GM18505 (cell line): ENCODE measurements at regions not wholly inside any gene's neighbourhood (a gene's known extent, or its start where the extent isn't known, plus 50 kb on each side); places are given as distances from the start of the nearest gene placed in this dataset.

ENCODE experiments used
- ATAC-seq: cut with Tn5 transposase; IDR thresholded peaks from one replicate; pipeline ENCODE4 v1.9.1; 2021; ENCODE audit not compliant: unreplicated experiment
- POLR2A ChIP-seq: IDR thresholded peaks from 4 replicates; pipeline ENCODE4 v1.6.1; 2011; ENCODE audit warnings: borderline replicate concordance; ENCODE audit not compliant: insufficient read depth, insufficient read length; ENCODE audit errors: extremely low read depth

DNA sequence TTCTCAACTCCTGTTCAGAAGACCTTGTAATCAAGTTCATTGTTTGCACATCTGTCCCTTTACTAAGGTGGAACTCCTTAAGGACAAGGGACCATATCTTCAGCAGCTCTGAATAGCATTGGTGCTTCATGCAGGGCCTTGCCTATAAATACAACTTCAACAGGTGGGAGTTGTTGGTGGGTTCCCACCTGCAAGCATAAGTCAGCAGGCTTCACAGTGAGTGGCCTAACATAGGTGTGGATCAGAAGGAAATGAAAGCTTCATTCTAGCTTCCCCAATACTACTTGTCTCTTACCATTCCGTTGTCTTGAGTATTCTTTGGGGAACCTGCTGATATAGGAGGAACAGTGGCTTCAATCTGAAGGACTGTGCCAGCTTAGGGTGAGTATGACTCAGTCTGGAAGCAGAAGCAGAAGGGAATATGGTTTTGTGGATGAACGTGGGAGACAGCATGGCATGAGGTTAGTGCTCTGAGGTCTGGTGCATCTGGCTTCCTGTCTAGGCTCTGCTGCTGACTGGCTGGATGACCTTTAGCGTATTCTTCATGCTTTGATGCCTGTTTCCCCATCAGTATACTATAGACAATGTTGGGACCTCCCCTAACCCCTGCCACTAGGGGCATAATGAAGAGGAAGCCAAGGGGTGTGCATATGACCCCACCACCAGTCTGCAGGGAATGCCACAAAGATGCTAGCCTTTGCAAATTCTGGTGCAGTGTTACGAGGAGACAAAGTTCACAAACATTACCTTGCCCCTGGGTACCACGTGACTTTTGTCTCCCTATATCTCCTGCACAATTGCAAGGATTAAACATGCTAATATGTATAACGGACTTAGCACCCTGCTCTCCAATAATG, 192.3 kb downstream of the PALM2AKAP2 start:
- TF ChIP-seq POLR2A, result peak; percentile 40
- peak; percentile 48 for ATAC-seq

DNA sequence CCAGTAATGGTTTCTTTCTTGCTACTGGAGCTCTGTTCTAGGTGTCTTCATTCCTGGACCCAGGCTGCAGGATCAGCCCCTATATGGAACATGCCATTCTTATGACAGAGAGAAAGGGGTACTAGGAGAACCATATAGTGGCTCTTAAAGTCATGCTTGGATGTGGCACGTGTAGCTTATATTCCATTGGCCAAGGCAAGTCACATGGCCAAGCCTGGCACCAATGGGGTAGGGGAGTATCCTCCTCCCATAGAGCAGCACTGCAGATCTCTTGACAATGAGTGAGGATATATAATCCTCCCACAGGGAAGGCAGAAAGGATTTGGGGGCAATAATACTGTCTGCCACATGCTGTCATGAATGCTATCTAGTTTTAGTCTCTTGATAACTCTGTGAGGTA, 193.3 kb downstream of the PALM2AKAP2 start:
- TF ChIP-seq POLR2A, result no peak
- no peak for ATAC-seq

DNA sequence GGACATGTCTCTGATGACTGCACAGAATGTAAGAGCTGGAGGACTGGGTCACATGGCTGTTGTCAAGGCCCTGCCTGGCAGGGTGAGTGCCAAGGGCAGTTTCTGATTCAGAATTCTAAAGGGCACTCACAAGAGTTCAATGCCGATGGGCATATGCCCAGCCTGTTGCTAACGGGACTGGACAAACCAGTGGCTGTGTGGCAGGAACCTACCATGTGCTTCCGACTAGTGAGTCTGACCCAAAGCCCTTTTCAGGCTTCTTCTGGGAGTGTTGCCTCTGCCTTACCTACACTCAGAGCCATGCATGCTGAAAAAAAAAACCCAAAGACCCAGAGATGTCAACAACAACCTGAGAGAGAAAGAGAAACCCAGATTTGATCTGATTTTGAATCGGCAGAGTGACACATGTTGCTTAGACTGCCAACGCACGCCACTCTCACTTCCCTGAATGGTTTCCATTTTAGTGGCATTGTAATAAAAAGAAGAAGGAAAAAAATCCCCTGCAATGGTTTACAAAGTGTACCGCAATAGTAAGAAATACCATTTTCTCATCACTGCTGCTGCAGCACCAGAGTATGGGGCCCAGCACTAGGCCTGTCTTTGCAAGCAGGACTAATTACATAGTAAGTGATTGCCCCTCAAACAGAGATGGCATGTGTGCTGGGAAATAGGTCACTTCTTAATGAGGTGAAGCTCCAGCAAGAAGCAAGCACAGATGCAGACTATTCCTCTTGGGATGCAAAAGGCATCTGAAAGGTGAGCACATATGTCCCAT, 194.3 kb downstream of the PALM2AKAP2 start:
- peak; percentile 41 for TF ChIP-seq POLR2A
- ATAC-seq, result peak; percentile 71

DNA sequence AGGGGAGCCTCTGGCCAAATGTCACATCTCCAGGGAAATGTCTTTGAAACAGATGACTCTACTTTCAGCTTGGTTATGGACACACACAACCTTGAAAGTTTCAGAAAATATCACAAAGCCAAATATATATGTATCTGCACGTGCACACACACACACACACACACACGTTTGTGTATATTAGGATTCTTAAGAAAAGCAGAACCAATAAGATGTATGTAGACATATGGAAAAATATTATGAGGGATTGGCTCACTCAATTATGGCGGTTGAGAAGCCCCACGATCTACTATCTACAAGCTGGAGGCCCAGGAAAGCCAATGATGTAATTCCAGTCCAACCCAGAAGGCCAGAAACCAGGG, 194.9 kb downstream of the PALM2AKAP2 start:
- TF ChIP-seq POLR2A, result no peak
- ATAC-seq, result peak; percentile 12

DNA sequence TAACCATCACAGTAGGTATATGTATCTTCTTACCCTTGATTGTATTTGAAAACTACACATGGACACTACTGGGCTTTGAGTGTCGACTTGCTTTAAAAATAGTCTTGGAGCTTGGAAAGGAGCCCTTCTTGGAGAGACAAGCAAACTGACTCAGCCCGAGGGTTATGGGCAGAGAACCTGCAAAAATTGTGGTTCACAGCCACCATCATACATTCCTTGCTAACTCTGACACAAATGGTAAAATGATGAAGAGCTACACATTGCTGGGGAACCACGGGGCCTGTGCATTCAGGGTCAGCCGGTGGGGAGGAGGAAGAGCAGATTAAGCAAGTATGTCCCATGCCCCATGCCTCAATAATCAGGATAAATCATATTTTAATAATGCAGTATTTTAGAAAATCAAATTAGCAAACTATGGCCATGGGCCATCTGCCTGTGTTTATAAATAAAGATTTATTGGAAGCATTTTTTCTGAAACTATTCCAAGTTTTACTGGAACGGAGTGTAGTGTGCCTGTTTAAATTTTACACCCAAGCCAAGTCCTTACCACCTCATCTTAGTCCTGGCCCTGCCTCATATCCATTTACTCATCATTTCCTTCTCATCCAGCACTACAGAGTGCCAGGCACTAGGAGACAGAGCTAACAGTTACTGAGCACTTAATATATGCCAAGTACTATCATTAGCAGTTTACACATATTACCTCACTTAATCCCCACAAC, 195.7 kb downstream of the PALM2AKAP2 start:
- no peak for TF ChIP-seq POLR2A
- no peak for ATAC-seq

DNA sequence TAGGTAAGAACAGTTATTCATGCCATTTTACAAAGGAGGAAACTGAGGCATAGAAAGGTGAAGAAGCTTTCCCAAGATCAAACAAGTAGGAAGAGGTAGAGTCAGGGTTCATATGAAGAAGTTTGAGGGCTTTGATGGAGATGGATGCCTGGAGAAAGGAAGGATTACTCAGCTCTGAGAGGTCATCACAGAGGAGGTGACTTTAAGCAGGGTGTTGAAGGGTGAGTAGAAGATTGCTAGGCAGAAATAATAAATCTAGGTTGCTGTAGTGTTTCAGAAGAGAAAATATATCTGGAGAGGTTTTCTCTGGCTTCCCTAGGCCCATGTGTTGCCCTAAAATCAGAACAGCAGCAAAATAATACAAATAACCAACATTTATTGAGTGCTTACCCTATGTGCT, 196.3 kb downstream of the PALM2AKAP2 start:
- no peak for ATAC-seq
- TF ChIP-seq POLR2A, result no peak

DNA sequence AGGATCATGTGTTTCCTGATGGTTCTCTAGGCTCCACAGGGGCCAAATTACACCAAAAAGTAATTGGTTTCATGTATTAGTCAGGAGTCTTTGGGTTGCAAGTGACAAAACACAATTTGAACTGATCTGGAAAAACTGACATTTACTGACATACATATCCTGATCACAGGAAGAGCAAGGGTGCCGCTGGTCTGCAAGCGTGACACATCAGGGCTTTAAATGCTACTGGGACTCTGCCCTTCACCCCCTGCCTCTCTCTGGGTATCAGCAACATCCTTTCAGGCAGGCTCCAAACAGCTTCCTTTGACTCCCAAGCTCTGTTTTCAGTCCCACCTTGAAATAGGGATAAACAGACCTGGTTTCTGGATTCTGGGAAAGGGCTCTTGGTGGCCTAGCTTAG, 197.5 kb downstream of the PALM2AKAP2 start:
- no peak for TF ChIP-seq POLR2A
- ATAC-seq, result no peak

DNA sequence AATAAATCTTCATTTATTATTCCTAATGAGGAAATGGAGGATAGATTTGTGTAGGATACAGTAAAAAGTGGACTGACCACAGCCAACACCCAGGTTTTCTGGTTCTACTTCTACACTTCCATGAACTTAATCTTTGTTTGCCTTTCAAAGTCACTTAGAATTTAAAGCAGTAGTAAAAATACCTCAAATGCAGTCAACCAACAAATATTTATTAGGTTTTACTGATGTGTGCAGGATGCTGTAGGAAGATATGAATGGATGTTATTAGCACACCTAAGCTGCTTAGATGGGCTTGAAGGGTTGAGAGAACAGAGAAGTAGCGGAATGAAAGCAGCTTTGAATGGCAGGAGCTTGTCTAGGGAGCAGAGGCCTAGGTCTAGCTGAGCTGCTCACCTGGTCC, 201.1 kb downstream of the PALM2AKAP2 start:
- TF ChIP-seq POLR2A, result no peak
- ATAC-seq, result no peak

DNA sequence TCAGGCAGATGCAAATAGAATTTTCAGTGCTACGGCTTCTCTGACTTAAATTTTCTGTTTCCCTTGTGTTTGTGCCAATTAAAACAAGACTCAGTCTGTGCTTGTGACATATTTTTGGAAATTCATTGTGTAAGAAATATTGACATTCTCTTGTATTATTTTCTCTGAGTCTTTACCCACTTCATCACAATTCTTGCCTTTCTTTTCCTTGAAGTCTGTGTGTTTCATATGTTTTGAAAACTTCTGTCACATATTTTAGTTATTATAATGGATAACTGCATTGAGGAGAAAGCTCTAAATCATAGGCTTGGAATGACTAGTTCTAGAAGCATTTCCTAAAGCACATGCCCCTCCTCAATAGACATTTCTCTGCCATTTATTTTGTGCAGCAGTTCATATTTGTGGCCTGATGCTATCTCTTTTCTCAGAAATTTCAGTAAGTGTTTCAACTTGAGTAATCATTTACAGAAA, 206.6 kb downstream of the PALM2AKAP2 start:
- ATAC-seq, result no peak

DNA sequence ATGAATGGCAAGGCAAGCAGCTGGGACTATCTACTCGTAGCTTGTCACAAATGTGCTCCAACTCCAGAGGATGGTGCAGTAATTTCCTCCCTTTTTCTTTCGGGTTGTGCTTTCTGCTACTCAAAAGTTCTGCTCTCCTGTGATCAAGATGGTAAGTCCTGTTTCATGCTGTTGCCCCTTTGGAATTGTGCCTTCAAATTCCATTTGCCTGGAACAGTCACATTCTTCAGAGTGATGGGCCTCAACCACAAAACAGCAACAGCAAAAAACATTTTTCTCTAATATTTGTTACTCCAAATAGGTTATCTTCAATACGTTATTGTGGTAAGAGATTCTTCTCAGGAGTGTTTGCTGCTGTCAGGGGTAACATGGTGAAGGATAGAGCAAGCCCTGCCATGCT, 209.3 kb downstream of the PALM2AKAP2 start:
- no peak for ATAC-seq
- TF ChIP-seq POLR2A, result no peak

More for the DNA sequence above, 206.6 kb downstream of the PALM2AKAP2 start:
- TF ChIP-seq POLR2A, result no peak

DNA sequence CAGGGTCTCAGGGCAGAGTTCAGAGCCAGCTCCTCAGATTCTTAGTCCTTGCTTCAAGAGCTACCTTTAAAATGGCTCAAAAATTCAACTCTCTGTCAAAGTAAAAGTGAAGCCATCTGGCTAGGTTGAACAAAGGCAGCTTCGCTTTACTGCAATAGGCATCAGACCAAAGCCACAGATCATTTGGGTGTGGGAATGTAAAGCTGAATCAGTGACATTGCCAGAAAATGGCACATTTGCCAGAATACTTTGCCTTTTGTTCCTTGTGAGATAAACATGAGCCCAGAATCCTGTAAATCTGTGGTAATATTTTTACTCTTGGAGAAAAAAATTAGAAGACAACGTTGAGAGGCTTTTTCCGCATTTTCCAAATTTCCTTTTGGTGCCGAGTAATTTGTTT, 210.5 kb downstream of the PALM2AKAP2 start:
- TF ChIP-seq POLR2A, result no peak

DNA sequence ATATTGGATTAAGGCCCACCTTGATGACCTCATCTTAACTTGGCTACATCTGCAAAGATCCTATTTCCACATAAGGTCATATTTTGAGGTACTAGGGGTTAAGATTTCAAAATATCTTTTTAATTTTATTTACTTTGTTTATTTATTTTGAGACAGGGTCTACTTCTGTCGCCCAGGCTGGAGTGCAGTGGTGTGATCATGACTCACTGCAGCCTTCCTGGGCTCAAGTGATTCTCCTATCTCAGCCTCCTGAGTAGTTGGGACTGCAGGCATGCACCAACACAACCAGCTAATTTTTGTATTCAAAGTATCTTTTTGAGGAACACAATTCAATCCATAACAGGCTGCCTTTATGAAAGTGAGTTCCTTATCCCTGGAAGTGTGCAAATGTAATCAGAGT, 212.3 kb downstream of the PALM2AKAP2 start:
- no peak for TF ChIP-seq POLR2A
- ATAC-seq, result no peak

More for the DNA sequence above, 210.5 kb downstream of the PALM2AKAP2 start:
- no peak for ATAC-seq
